Immature natural killer cell (primary cell): ENCODE measurements at regions not wholly inside any gene's neighbourhood (a gene's known extent, or its start where the extent isn't known, plus 50 kb on each side); places are given as distances from the start of the nearest gene placed in this dataset.
"Not testable (repeated sequence)": the region's sequence is repeated elsewhere in the genome, so short reads cannot be mapped to it uniquely, and the experiment has no call there.

Source experiments
- DNase-seq, 3 donors: peaks; one replicate each; pipeline ENCODE4 v3.0.0; 2022; ENCODE audit warnings: mixed read lengths in 1 of 3
- H3K27ac Mint-ChIP-seq, 6 donors: one replicate each; pipeline ENCODE4 v1.8.0; 2020; ENCODE audit warnings: mixed read lengths in 6 of 6, mild to moderate bottlenecking in 5 of 6, inconsistent platforms in 4 of 6, moderate library complexity in 3 of 6
- H3K27me3 Mint-ChIP-seq, 3 donors: one replicate each; pipeline ENCODE4 v1.8.0; 2020 to 2021; ENCODE audit warnings: low read depth in 3 of 3, mild to moderate bottlenecking in 3 of 3, mixed read lengths in 3 of 3, moderate library complexity in 3 of 3, inconsistent platforms in 1 of 3
- H3K36me3 Mint-ChIP-seq, 3 donors: one replicate each; pipeline ENCODE4 v1.8.0; 2020; ENCODE audit warnings: mixed read lengths in 3 of 3, inconsistent platforms in 2 of 3, mild to moderate bottlenecking in 2 of 3
- H3K4me1 Mint-ChIP-seq, 2 donors: one replicate each; pipeline ENCODE4 v1.8.0; 2020; ENCODE audit warnings: inconsistent platforms in 2 of 2, mild to moderate bottlenecking in 2 of 2, mixed read lengths in 2 of 2, moderate library complexity in 1 of 2
- H3K4me3 Mint-ChIP-seq, 5 donors: one replicate each; pipeline ENCODE4 v1.8.0; 2020; ENCODE audit warnings: mild to moderate bottlenecking in 5 of 5, mixed read lengths in 5 of 5, inconsistent platforms in 3 of 5, moderate library complexity in 3 of 5
- H3K9me3 Mint-ChIP-seq, 6 donors: one replicate each; pipeline ENCODE4 v1.8.0; 2020; ENCODE audit warnings: mild to moderate bottlenecking in 6 of 6, mixed read lengths in 6 of 6, inconsistent platforms in 4 of 6, moderate library complexity in 3 of 6

- Mint-ChIP-seq H3K9me3 (peaks cover 0 to 2% (median 0%) of the 10 kb centered on the region in 6 donors), H3K4me1 (no peaks in the 10 kb centered on the region), H3K4me3 (no peak overlapping the region), H3K36me3 (peaks cover 0 to 12% (median 10%) of the 10 kb centered on the region in 3 donors), H3K27me3 (peaks cover 0 to 3% (median 0%) of the 10 kb centered on the region in 3 donors), H3K27ac (no peak overlapping the region)
- DNase-seq, result no peak
These were observed 114.0 kb downstream of the SLC38A4 start for GRCh38 chr12:46711756-46712155.

- no peak overlapping the region for H3K27ac Mint-ChIP-seq
- no peak overlapping the region for H3K4me3 Mint-ChIP-seq
- H3K27me3 Mint-ChIP-seq, result peaks cover 0 to 3% (median 0%) of the 10 kb centered on the region in 3 donors
- no peak for DNase-seq
- peaks cover 0 to 2% (median 0%) of the 10 kb centered on the region in 6 donors for H3K9me3 Mint-ChIP-seq
- H3K36me3 Mint-ChIP-seq, result peaks cover 0 to 8% (median 5%) of the 10 kb centered on the region in 3 donors
- no peaks in the 10 kb centered on the region for H3K4me1 Mint-ChIP-seq
These were observed 115.6 kb downstream of the SLC38A4 start for GRCh38 chr12:46710125-46710743.

- H3K36me3 Mint-ChIP-seq, result peaks cover 8 to 12% (median 9%) of the 10 kb centered on the region in 3 donors
- H3K27me3 Mint-ChIP-seq, result peaks cover 0 to 10% (median 4%) of the 10 kb centered on the region in 3 donors
- H3K4me3 Mint-ChIP-seq, result no peak overlapping the region
These were observed 123.0 kb downstream of the SLC38A4 start for GRCh38 chr12:46702581-46703344.

GRCh38 chr12:46701356-46701755 is 124.4 kb downstream of the SLC38A4 start:
- peaks cover 10 to 19% (median 17%) of the 10 kb centered on the region in 3 donors for H3K36me3 Mint-ChIP-seq
- H3K27me3 Mint-ChIP-seq, result peaks cover 0 to 10% (median 4%) of the 10 kb centered on the region in 3 donors
- H3K27ac Mint-ChIP-seq, result no peak overlapping the region
- H3K4me3 Mint-ChIP-seq, result no peak overlapping the region
- H3K4me1 Mint-ChIP-seq, result peaks cover 0 to 11% of the 10 kb centered on the region in 2 donors
- H3K9me3 Mint-ChIP-seq, result peaks cover 0 to 23% (median 7%) of the 10 kb centered on the region in 6 donors
- DNase-seq, result no peak

More at GRCh38 chr12:46702581-46703344, 123.0 kb downstream of the SLC38A4 start:
- no peak for DNase-seq
- peaks cover 0 to 18% (median 6%) of the 10 kb centered on the region in 6 donors for H3K9me3 Mint-ChIP-seq
- no peak overlapping the region for H3K27ac Mint-ChIP-seq
- peaks cover 0 to 11% of the 10 kb centered on the region in 2 donors for H3K4me1 Mint-ChIP-seq

- Mint-ChIP-seq H3K9me3 (peaks cover 0 to 23% (median 7%) of the 10 kb centered on the region in 6 donors), H3K4me1 (peaks cover 0 to 11% of the 10 kb centered on the region in 2 donors), H3K36me3 (peaks cover 10 to 19% (median 17%) of the 10 kb centered on the region in 3 donors), H3K27ac (no peak overlapping the region), H3K4me3 (no peak overlapping the region), H3K27me3 (peaks cover 0 to 10% (median 4%) of the 10 kb centered on the region in 3 donors)
- no peak for DNase-seq
These were observed 125.8 kb downstream of the SLC38A4 start for GRCh38 chr12:46699986-46700385.

GRCh38 chr12:46698003-46698402 is 127.8 kb downstream of the SLC38A4 start:
- H3K9me3 Mint-ChIP-seq, result peaks cover 0 to 15% (median 5%) of the 10 kb centered on the region in 6 donors
- peaks cover 10 to 17% (median 12%) of the 10 kb centered on the region in 3 donors for H3K36me3 Mint-ChIP-seq
- peaks cover 0 to 11% of the 10 kb centered on the region in 2 donors for H3K4me1 Mint-ChIP-seq

GRCh38 chr12:46693518-46693917 is 132.3 kb downstream of the SLC38A4 start:
- Mint-ChIP-seq H3K36me3 (peaks cover 12 to 26% (median 16%) of the 10 kb centered on the region in 3 donors), H3K4me1 (no peaks in the 10 kb centered on the region), H3K27me3 (peaks cover 0 to 2% (median 0%) of the 10 kb centered on the region in 3 donors), H3K9me3 (peaks cover 0 to 13% (median 4%) of the 10 kb centered on the region in 6 donors), H3K4me3 (no peak overlapping the region), H3K27ac (no peak overlapping the region)
- no peak for DNase-seq

More at GRCh38 chr12:46698003-46698402, 127.8 kb downstream of the SLC38A4 start:
- H3K27ac Mint-ChIP-seq, result no peak overlapping the region
- no peak for DNase-seq
- H3K4me3 Mint-ChIP-seq, result no peak overlapping the region
- peaks cover 0 to 4% (median 4%) of the 10 kb centered on the region in 3 donors for H3K27me3 Mint-ChIP-seq

GRCh38 chr12:46693034-46693433 is 132.8 kb downstream of the SLC38A4 start:
- H3K27me3 Mint-ChIP-seq, result no peaks in the 10 kb centered on the region
- no peak overlapping the region for H3K4me3 Mint-ChIP-seq
- H3K27ac Mint-ChIP-seq, result no peak overlapping the region
- no peaks in the 10 kb centered on the region for H3K4me1 Mint-ChIP-seq
- DNase-seq, result no peak
- H3K36me3 Mint-ChIP-seq, result peaks cover 10 to 25% (median 12%) of the 10 kb centered on the region in 3 donors
- H3K9me3 Mint-ChIP-seq, result peaks cover 0 to 8% (median 2%) of the 10 kb centered on the region in 6 donors

GRCh38 chr12:46692606-46693005 is 133.2 kb downstream of the SLC38A4 start:
- Mint-ChIP-seq H3K36me3 (peaks cover 6 to 21% (median 8%) of the 10 kb centered on the region in 3 donors), H3K27ac (no peak overlapping the region), H3K4me1 (no peaks in the 10 kb centered on the region), H3K27me3 (no peaks in the 10 kb centered on the region), H3K9me3 (peaks cover 0 to 5% (median 0%) of the 10 kb centered on the region in 6 donors), H3K4me3 (no peak overlapping the region)
- DNase-seq, result no peak

- Mint-ChIP-seq H3K27ac (no peak overlapping the region), H3K4me3 (no peak overlapping the region), H3K4me1 (no peaks in the 10 kb centered on the region), H3K9me3 (no peaks in the 10 kb centered on the region), H3K27me3 (peaks cover 0 to 4% (median 2%) of the 10 kb centered on the region in 3 donors), H3K36me3 (peaks cover 10 to 29% (median 17%) of the 10 kb centered on the region in 3 donors)
- no peak for DNase-seq
These were observed 139.4 kb downstream of the SLC38A4 start for GRCh38 chr12:46686267-46686942.

- H3K27me3 Mint-ChIP-seq, H3K27ac Mint-ChIP-seq, H3K4me3 Mint-ChIP-seq, H3K4me1 Mint-ChIP-seq, H3K9me3 Mint-ChIP-seq, DNase-seq: not testable (repeated sequence)
- peaks cover 10 to 25% (median 21%) of the 10 kb centered on the region in 3 donors for H3K36me3 Mint-ChIP-seq
These were observed 141.6 kb downstream of the SLC38A4 start for GRCh38 chr12:46684243-46684642.

- no peak overlapping the region for H3K27ac Mint-ChIP-seq
- H3K36me3 Mint-ChIP-seq, result peaks cover 10 to 18% (median 14%) of the 10 kb centered on the region in 3 donors
- no peak for DNase-seq
- no peaks in the 10 kb centered on the region for H3K4me1 Mint-ChIP-seq
- H3K27me3 Mint-ChIP-seq, result peaks cover 0 to 4% (median 2%) of the 10 kb centered on the region in 3 donors
- H3K9me3 Mint-ChIP-seq, result no peaks in the 10 kb centered on the region
- no peak overlapping the region for H3K4me3 Mint-ChIP-seq
These were observed 143.6 kb downstream of the SLC38A4 start for GRCh38 chr12:46682148-46682547.

- Mint-ChIP-seq H3K36me3 (peaks cover 10 to 18% (median 11%) of the 10 kb centered on the region in 3 donors), H3K4me1 (no peaks in the 10 kb centered on the region), H3K9me3 (no peaks in the 10 kb centered on the region), H3K4me3 (no peak overlapping the region), H3K27me3 (peaks cover 0 to 4% (median 2%) of the 10 kb centered on the region in 3 donors), H3K27ac (peak overlapping the region in 1 of 6 donors; percentile 60)
- no peak for DNase-seq
These were observed 145.3 kb downstream of the SLC38A4 start for GRCh38 chr12:46680506-46680905.
